ENCODE measurements at regions not wholly inside any gene's neighbourhood (a gene's known extent, or its start where the extent isn't known, plus 50 kb on each side); places are given as distances from the start of the nearest gene placed in this dataset.

- intact Hi-C loops (cut with micrococcal nuclease) = no loop called here
- no peak overlapping the region for H3K9ac ChIP-seq (ENCODE audit: insufficient read depth, low read length, poor library complexity, severe bottlenecking)
- Mint-ChIP-seq H3K27me3 (ENCODE audit: low read depth in 3 of 3) (peaks cover 3 to 9% (median 4%) of the 10 kb centered on the region in 3 donors), H3K4me3 (no peak overlapping the region), H3K27ac (no peak overlapping the region), H3K9me3 (peaks cover 8 to 25% (median 22%) of the 10 kb centered on the region in 7 donors), H3K4me1 (no peaks in the 10 kb centered on the region), H3K36me3 (no peaks in the 10 kb centered on the region)
- no peaks in the 10 kb centered on the region for H3K27me3 ChIP-seq (ENCODE audit: control insufficient read depth in 2 of 2, insufficient read depth in 2 of 2, low read length in 2 of 2)
- TF ChIP-seq CTCF (IDR thresholded peaks at IDR 0.05) = no peak
- no peaks in the 10 kb centered on the region for H4K20me1 ChIP-seq (ENCODE audit: insufficient read depth, low read length)
- H3K4me2 ChIP-seq (replicated peaks; ENCODE audit: extremely low read depth, low read length, poor library complexity, severe bottlenecking) = no peak overlapping the region
- H3K36me3 ChIP-seq (replicated peaks in 1 of 2; ENCODE audit: control insufficient read depth in 1 of 2, insufficient read depth in 2 of 2, low read length in 2 of 2) = no peaks in the 10 kb centered on the region
- peaks cover 20 to 22% of the 10 kb centered on the region in 2 donors for H3K9me3 ChIP-seq (replicated peaks in 1 of 2; ENCODE audit: control insufficient read depth in 1 of 2, insufficient read depth in 1 of 2, low read length in 2 of 2)
- WGBS (ENCODE audit: insufficient coverage) = 100% methylated on average over 1 of the region's 1 CpG
- no peak for DNase-seq
- H3K4me3 ChIP-seq (replicated peaks in 1 of 3; ENCODE audit: low read depth in 2 of 3, low read length in 3 of 3) = no peak overlapping the region
- no peaks in the 10 kb centered on the region for H3K79me2 ChIP-seq (ENCODE audit: insufficient read depth, low read length)
- H2AFZ ChIP-seq (ENCODE audit: insufficient read depth, low read depth, low read length, poor library complexity, severe bottlenecking) = no peak overlapping the region
- no peak overlapping the region for H3K27ac ChIP-seq (ENCODE audit: low read depth in 1 of 2, low read length in 2 of 2)
- no peaks in the 10 kb centered on the region for H3K4me1 ChIP-seq (ENCODE audit: control insufficient read depth in 1 of 2, insufficient read depth in 2 of 2, low read length in 2 of 2)
Observed at GRCh38 chr3:127108796-127109195, 84.1 kb upstream of the PRR23E start.

- H3K79me2 ChIP-seq (ENCODE audit: insufficient read depth, low read length) = no peaks in the 10 kb centered on the region
- no peak overlapping the region for H2AFZ ChIP-seq (ENCODE audit: insufficient read depth, low read depth, low read length, poor library complexity, severe bottlenecking)
- Mint-ChIP-seq H3K9me3 (peaks cover 13 to 30% (median 23%) of the 10 kb centered on the region in 7 donors), H3K27ac (no peak overlapping the region), H3K4me3 (no peak overlapping the region), H3K36me3 (no peaks in the 10 kb centered on the region), H3K4me1 (no peaks in the 10 kb centered on the region), H3K27me3 (ENCODE audit: low read depth in 3 of 3) (peaks cover 2 to 5% (median 3%) of the 10 kb centered on the region in 3 donors)
- no peak for TF ChIP-seq CTCF (IDR thresholded peaks at IDR 0.05)
- H3K4me3 ChIP-seq (replicated peaks in 1 of 3; ENCODE audit: low read depth in 2 of 3, low read length in 3 of 3) = no peak overlapping the region
- 14% methylated on average over 1 of the region's 3 CpGs for WGBS (ENCODE audit: insufficient coverage)
- no peaks in the 10 kb centered on the region for H3K36me3 ChIP-seq (replicated peaks in 1 of 2; ENCODE audit: control insufficient read depth in 1 of 2, insufficient read depth in 2 of 2, low read length in 2 of 2)
- no peaks in the 10 kb centered on the region for H4K20me1 ChIP-seq (ENCODE audit: insufficient read depth, low read length)
- no peak overlapping the region for H3K9ac ChIP-seq (ENCODE audit: insufficient read depth, low read length, poor library complexity, severe bottlenecking)
- H3K27ac ChIP-seq (ENCODE audit: low read depth in 1 of 2, low read length in 2 of 2) = no peak overlapping the region
- intact Hi-C loops (cut with micrococcal nuclease) = no loop called here
- peaks cover 22 to 26% of the 10 kb centered on the region in 2 donors for H3K9me3 ChIP-seq (replicated peaks in 1 of 2; ENCODE audit: control insufficient read depth in 1 of 2, insufficient read depth in 1 of 2, low read length in 2 of 2)
- no peak for DNase-seq
- no peaks in the 10 kb centered on the region for H3K27me3 ChIP-seq (ENCODE audit: control insufficient read depth in 2 of 2, insufficient read depth in 2 of 2, low read length in 2 of 2)
- no peaks in the 10 kb centered on the region for H3K4me1 ChIP-seq (ENCODE audit: control insufficient read depth in 1 of 2, insufficient read depth in 2 of 2, low read length in 2 of 2)
- H3K4me2 ChIP-seq (replicated peaks; ENCODE audit: extremely low read depth, low read length, poor library complexity, severe bottlenecking) = no peak overlapping the region
Observed at GRCh38 chr3:127110982-127111693, 81.8 kb upstream of the PRR23E start.

Data from CD14-positive monocyte (primary cell).